OCI-LY7 (cell line): ENCODE measurements at regions not wholly inside any gene's neighbourhood (a gene's known extent, or its start where the extent isn't known, plus 50 kb on each side); places are given as distances from the start of the nearest gene placed in this dataset.

Experiments used
- BruUV-seq: library from RNA; stranded (reverse); fragments of 400-500 nt; replicated peaks from 2 replicates; lab custom pipeline; 2021; lab: Mats Ljungman, UMichigan
- CTCF ChIA-PET: fragments of 300-600 bp; sonication (Branson Sonifier 250); formaldehyde crosslinking; loops from one replicate; lab custom pipeline; 2022; ENCODE audit warnings: antibody characterized with exemption; ENCODE audit not compliant: unreplicated experiment; lab: Charles Lee
- POLR2A ChIA-PET: fragments of 300-600 bp; sonication (Branson Sonifier 250); formaldehyde crosslinking; loops from one replicate; lab custom pipeline; 2022; ENCODE audit warnings: antibody characterized with exemption; lab: Charles Lee
- DNase-seq: peaks from one replicate; pipeline ENCODE4 v3.0.0-alpha.2; 2015; ENCODE audit warnings: low spot score
- H2AFZ ChIP-seq: fragments of 200-600 bp; sonication (generic), shearing (Covaris generic); 2 replicates; pipeline ENCODE4 v1.6.1; 2014; ENCODE audit warnings: mild to moderate bottlenecking, antibody characterized with exemption, low read length, moderate library complexity
- H3K27ac ChIP-seq: fragments of 200-600 bp; sonication (generic); 2 replicates; pipeline ENCODE4 v1.5.1; 2014; ENCODE audit warnings: mixed run types, low read depth, mild to moderate bottlenecking, moderate library complexity, low read length, inconsistent platforms; ENCODE audit not compliant: poor library complexity, severe bottlenecking
- H3K36me3 ChIP-seq: fragments of 200-600 bp; sonication (generic); 2 replicates; pipeline ENCODE4 v1.6.1; 2014; ENCODE audit warnings: mild to moderate bottlenecking, antibody characterized with exemption, low read length, moderate library complexity, mixed read lengths; ENCODE audit not compliant: insufficient read depth
- H3K4me1 ChIP-seq: fragments of 200-600 bp; sonication (generic); 2 replicates; pipeline ENCODE4 v1.5.1; 2014; ENCODE audit warnings: mild to moderate bottlenecking, low read length; ENCODE audit not compliant: insufficient read depth, poor library complexity, severe bottlenecking
- H3K4me2 ChIP-seq: fragments of 200-600 bp; sonication (generic); 2 replicates; pipeline ENCODE4 v1.6.1; 2014; ENCODE audit warnings: mild to moderate bottlenecking, low read length
- H3K4me3 ChIP-seq: fragments of 200-600 bp; sonication (generic); 2 replicates; pipeline ENCODE4 v1.5.1; 2014; ENCODE audit warnings: mild to moderate bottlenecking, low read depth, low read length; ENCODE audit not compliant: poor library complexity, severe bottlenecking
- H3K79me2 ChIP-seq: fragments of 200-600 bp; sonication (generic); 2 replicates; pipeline ENCODE4 v1.6.1; 2016; ENCODE audit warnings: low read depth, mild to moderate bottlenecking, low read length, moderate library complexity, mixed read lengths; ENCODE audit not compliant: insufficient read depth
- H3K9me2 ChIP-seq: fragments of 200-600 bp; sonication (generic); 2 replicates; pipeline ENCODE4 v1.6.1; 2016; ENCODE audit warnings: mild to moderate bottlenecking, low read length, mixed read lengths; ENCODE audit not compliant: insufficient read depth
- H3K9me3 ChIP-seq: fragments of 200-600 bp; sonication (generic); 2 replicates; pipeline ENCODE4 v1.6.1; 2014; ENCODE audit warnings: mild to moderate bottlenecking, mixed run types, low read length, mixed read lengths
- H4K20me1 ChIP-seq: fragments of 200-600 bp; sonication (generic); 2 replicates; pipeline ENCODE4 v1.6.1; 2014; ENCODE audit warnings: mild to moderate bottlenecking, antibody characterized with exemption, low read length, moderate library complexity, mixed read lengths; ENCODE audit not compliant: insufficient read depth
- CTCF ChIP-seq: fragments of 200-600 bp; sonication (generic); conservative IDR thresholded peaks from 2 replicates; pipeline ENCODE4 v1.5.1; 2014; ENCODE audit warnings: mild to moderate bottlenecking, antibody characterized with exemption, low read length, moderate library complexity, mixed read lengths
- EZH2phosphoT487 ChIP-seq: fragments of 200-600 bp; sonication (generic); IDR thresholded peaks from 2 replicates; pipeline ENCODE4 v1.6.1; 2018; ENCODE audit warnings: low read depth, borderline replicate concordance, mild to moderate bottlenecking, mixed run types, antibody characterized with exemption, low read length, moderate library complexity, mixed read lengths
- intact Hi-C: fragments of 100-400 bp; cut with micrococcal nuclease; formaldehyde crosslinking; loops from one replicate; pipeline ENCODE4 v1.10.0; 2022; ENCODE audit not compliant: unreplicated experiment

GRCh38 chr9:81397481-81398381 lies 291.6 kb downstream of the TLE1 start:
- CTCF ChIA-PET = no interaction called here

GRCh38 chr9:81396528-81396927 lies 292.8 kb downstream of the TLE1 start:
- no peak overlapping the region for H3K4me3 ChIP-seq
- no peak overlapping the region for H3K4me2 ChIP-seq
- ChIA-PET CTCF (no interaction called here), POLR2A (no interaction called here)
- H3K4me1 ChIP-seq = no peaks in the 10 kb centered on the region
- H3K79me2 ChIP-seq = no peaks in the 10 kb centered on the region
- intact Hi-C loops = no loop called here
- no TSS peak for BruUV-seq
- DNase-seq = no peak
- no peaks in the 10 kb centered on the region for H3K36me3 ChIP-seq
- no peak overlapping the region for H2AFZ ChIP-seq
- H3K9me2 ChIP-seq = no peaks in the 10 kb centered on the region
- no peaks in the 10 kb centered on the region for H4K20me1 ChIP-seq
- no peak overlapping the region for H3K27ac ChIP-seq
- TF ChIP-seq CTCF (no peak), EZH2phosphoT487 (no peak)
- no peaks in the 10 kb centered on the region for H3K9me3 ChIP-seq

More at GRCh38 chr9:81397481-81398381, 291.6 kb downstream of the TLE1 start:
- no peaks in the 10 kb centered on the region for H3K79me2 ChIP-seq
- intact Hi-C loops = no loop called here
- no peak overlapping the region for H3K27ac ChIP-seq
- H4K20me1 ChIP-seq = no peaks in the 10 kb centered on the region
- BruUV-seq = no TSS peak
- H3K4me3 ChIP-seq = no peak overlapping the region
- H3K4me2 ChIP-seq = no peak overlapping the region
- TF ChIP-seq CTCF = no peak
- no peak for TF ChIP-seq EZH2phosphoT487
- H3K4me1 ChIP-seq = no peaks in the 10 kb centered on the region
- no peaks in the 10 kb centered on the region for H3K36me3 ChIP-seq
- H2AFZ ChIP-seq = no peak overlapping the region
- H3K9me3 ChIP-seq = no peaks in the 10 kb centered on the region
- H3K9me2 ChIP-seq = no peaks in the 10 kb centered on the region
- DNase-seq = no peak
- POLR2A ChIA-PET = no interaction called here

- CTCF ChIA-PET = no interaction called here
- no TSS peak for BruUV-seq
Measured at GRCh38 chr9:81395676-81396054, 293.7 kb downstream of the TLE1 start.

More at GRCh38 chr9:81395676-81396054, 293.7 kb downstream of the TLE1 start:
- no peaks in the 10 kb centered on the region for H3K4me1 ChIP-seq
- POLR2A ChIA-PET = no interaction called here
- no peak overlapping the region for H3K4me2 ChIP-seq
- no peaks in the 10 kb centered on the region for H4K20me1 ChIP-seq
- intact Hi-C loops = no loop called here
- no peaks in the 10 kb centered on the region for H3K79me2 ChIP-seq
- H3K9me2 ChIP-seq = no peaks in the 10 kb centered on the region
- TF ChIP-seq CTCF (no peak), EZH2phosphoT487 (no peak)
- DNase-seq = no peak
- H3K9me3 ChIP-seq = no peaks in the 10 kb centered on the region
- H3K27ac ChIP-seq = no peak overlapping the region
- no peak overlapping the region for H2AFZ ChIP-seq
- H3K4me3 ChIP-seq = no peak overlapping the region
- H3K36me3 ChIP-seq = no peaks in the 10 kb centered on the region
